SU-DHL-6 (cell line): ENCODE measurements at regions not wholly inside any gene's neighbourhood (a gene's known extent, or its start where the extent isn't known, plus 50 kb on each side); places are given as distances from the start of the nearest gene placed in this dataset.

Experiments
- CTCF ChIP-seq: fragments of 200-600 bp; sonication (generic); IDR thresholded peaks from one replicate; pipeline ENCODE4 v1.5.1; 2017; ENCODE audit warnings: antibody characterized with exemption, mild to moderate bottlenecking, low read length, moderate library complexity; ENCODE audit not compliant: insufficient read depth, poor library complexity, severe bottlenecking
- EZH2phosphoT487 ChIP-seq: fragments of 200-600 bp; sonication (generic), shearing (Covaris generic); conservative IDR thresholded peaks from 2 replicates; pipeline ENCODE4 v1.6.1; 2018; ENCODE audit warnings: mild to moderate bottlenecking, antibody characterized with exemption, low read length, moderate library complexity, mixed read lengths

GRCh38 chr11:23988381-23989006 is 508.4 kb upstream of the LUZP2 start:
- no peak for TF ChIP-seq CTCF
- TF ChIP-seq EZH2phosphoT487: no peak
